ENCODE measurements at regions not wholly inside any gene's neighbourhood (a gene's known extent, or its start where the extent isn't known, plus 50 kb on each side); places are given as distances from the start of the nearest gene placed in this dataset.

DNA sequence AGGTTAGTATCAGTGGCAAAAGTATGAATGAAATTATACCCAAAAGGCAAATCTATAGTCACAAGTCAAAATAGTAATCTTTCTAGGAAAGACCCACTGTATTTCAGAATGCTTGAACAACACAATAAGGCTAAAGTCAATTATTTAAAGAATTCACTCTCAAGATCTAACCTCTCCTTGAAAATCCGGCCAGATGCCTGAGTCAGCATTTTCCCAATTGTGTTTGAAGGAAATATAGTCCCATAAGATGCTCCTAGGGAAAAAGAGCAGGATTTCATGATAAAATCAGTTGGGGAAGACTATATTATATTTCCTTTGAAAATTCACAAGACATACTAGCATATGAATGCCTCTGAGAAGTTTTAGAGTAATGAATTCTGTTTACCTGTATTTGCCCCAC, 1075.0 kb downstream of the GRM8 start:
- Histone ChIP-seq H3K9me3 (no peaks in the 10 kb centered on the region), H3K36me3 (ENCODE audit: low read depth, missing control alignments) (no peaks in the 10 kb centered on the region), H3K4me3 (no peak overlapping the region), H3K4me1 (no peaks in the 10 kb centered on the region), H3K27me3 (no peaks in the 10 kb centered on the region), H3K27ac (no peak overlapping the region)
- WGBS, 2 donors, result 48 to 57% methylated on average over 1 of the region's 1 CpG
- DNase-seq, result no peak
- TF ChIP-seq, protein P1, sequence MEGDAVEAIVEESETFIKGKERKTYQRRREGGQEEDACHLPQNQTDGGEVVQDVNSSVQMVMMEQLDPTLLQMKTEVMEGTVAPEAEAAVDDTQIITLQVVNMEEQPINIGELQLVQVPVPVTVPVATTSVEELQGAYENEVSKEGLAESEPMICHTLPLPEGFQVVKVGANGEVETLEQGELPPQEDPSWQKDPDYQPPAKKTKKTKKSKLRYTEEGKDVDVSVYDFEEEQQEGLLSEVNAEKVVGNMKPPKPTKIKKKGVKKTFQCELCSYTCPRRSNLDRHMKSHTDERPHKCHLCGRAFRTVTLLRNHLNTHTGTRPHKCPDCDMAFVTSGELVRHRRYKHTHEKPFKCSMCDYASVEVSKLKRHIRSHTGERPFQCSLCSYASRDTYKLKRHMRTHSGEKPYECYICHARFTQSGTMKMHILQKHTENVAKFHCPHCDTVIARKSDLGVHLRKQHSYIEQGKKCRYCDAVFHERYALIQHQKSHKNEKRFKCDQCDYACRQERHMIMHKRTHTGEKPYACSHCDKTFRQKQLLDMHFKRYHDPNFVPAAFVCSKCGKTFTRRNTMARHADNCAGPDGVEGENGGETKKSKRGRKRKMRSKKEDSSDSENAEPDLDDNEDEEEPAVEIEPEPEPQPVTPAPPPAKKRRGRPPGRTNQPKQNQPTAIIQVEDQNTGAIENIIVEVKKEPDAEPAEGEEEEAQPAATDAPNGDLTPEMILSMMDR (IDR thresholded peaks at IDR 0.05), result no peak
- no peak for TF ChIP-seq POLR2A (IDR thresholded peaks at IDR 0.05)
- intact Hi-C loops (cut with DNase I; ENCODE audit: low total_unique reads), result no loop called here

DNA sequence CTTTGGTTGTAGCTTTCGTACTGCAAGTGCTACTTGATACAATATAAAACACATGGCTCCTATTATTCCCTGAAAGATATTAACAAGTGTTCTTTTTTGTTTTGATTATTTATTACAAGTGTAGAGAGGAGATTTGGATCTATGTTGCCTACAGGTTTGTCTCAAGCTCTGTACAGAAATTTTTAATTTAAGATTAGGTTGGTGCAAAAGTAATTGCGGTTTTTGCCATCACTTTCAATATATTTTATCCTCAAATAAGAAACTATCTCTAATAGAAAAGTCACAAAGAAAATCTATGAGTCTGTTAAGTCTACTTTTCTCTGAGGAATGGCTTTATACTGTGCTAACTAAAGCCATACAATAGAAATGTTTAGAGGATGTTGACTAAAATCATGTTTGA, 1086.1 kb downstream of the GRM8 start:
- H3K4me3 ChIP-seq, result no peak overlapping the region
- TF ChIP-seq, protein P1 (IDR thresholded peaks at IDR 0.05), result no peak
- no peak for TF ChIP-seq POLR2A (IDR thresholded peaks at IDR 0.05)
- H3K27me3 ChIP-seq, result no peaks in the 10 kb centered on the region
- no peaks in the 10 kb centered on the region for H3K9me3 ChIP-seq
- H3K27ac ChIP-seq, result no peak overlapping the region
- 80 to 84% methylated on average over 2 of the region's 2 CpGs for WGBS, 2 donors
- no peaks in the 10 kb centered on the region for H3K36me3 ChIP-seq (ENCODE audit: low read depth, missing control alignments)
- no peak for DNase-seq
- no peaks in the 10 kb centered on the region for H3K4me1 ChIP-seq
- intact Hi-C loops (cut with DNase I; ENCODE audit: low total_unique reads), result no loop called here

DNA sequence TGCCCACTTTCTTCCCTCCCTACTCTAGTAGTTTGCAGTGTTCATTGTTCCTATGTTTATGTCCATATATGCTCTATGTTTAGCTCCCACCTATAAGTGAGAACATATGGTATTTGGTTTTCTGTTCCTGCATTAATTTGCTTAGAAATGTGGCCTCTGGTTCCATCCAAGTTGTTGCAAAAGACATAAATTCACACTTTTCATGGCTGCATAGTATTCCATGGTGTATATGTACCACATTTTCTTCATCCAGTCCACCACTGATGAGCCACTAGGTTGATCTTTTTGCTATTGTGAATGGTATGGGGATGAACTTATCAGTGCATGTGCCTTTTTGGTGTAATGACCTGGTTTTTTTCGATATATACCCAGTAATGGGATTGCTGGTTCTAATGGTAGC, 1089.1 kb downstream of the GRM8 start:
- TF ChIP-seq, protein P1 (IDR thresholded peaks at IDR 0.05), result no peak
- TF ChIP-seq POLR2A (IDR thresholded peaks at IDR 0.05), result no peak
- Histone ChIP-seq H3K36me3 (ENCODE audit: low read depth, missing control alignments) (no peaks in the 10 kb centered on the region), H3K4me1 (no peaks in the 10 kb centered on the region), H3K4me3 (no peak overlapping the region), H3K9me3 (no peaks in the 10 kb centered on the region), H3K27ac (no peak overlapping the region), H3K27me3 (no peaks in the 10 kb centered on the region)
- intact Hi-C loops (cut with DNase I; ENCODE audit: low total_unique reads), result no loop called here
- 79 to 90% methylated on average over 1 of the region's 1 CpG for WGBS, 2 donors
- no peak for DNase-seq

DNA sequence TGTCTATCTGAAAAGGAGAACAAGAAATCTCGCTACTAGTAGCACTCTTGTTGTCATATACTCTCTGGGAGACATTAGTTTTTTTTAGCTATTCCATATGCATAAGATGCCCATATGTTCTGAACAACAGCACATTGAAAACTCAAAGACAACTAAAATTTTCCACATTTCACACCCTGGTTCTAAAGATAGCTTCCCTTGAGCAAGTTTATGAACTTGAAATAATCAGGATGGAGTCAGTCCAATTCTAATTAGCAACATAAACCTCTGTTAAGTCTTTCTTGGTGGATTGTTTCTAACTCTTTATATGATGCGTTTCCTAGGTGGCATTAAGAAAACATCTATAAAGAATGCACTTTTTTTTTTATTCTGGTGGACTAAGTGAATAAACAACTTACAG, 1095.3 kb downstream of the GRM8 start:
- WGBS, 2 donors, result 76 to 80% methylated on average over 2 of the region's 2 CpGs
- H3K36me3 ChIP-seq (ENCODE audit: low read depth, missing control alignments), result no peaks in the 10 kb centered on the region
- H3K4me3 ChIP-seq, result no peak overlapping the region
- H3K27ac ChIP-seq, result no peak overlapping the region
- DNase-seq, result no peak
- H3K4me1 ChIP-seq, result no peaks in the 10 kb centered on the region
- TF ChIP-seq, protein P1 (IDR thresholded peaks at IDR 0.05), result no peak
- no peak for TF ChIP-seq POLR2A (IDR thresholded peaks at IDR 0.05)
- intact Hi-C loops (cut with DNase I; ENCODE audit: low total_unique reads), result no loop called here
- H3K27me3 ChIP-seq, result no peaks in the 10 kb centered on the region
- no peaks in the 10 kb centered on the region for H3K9me3 ChIP-seq

DNA sequence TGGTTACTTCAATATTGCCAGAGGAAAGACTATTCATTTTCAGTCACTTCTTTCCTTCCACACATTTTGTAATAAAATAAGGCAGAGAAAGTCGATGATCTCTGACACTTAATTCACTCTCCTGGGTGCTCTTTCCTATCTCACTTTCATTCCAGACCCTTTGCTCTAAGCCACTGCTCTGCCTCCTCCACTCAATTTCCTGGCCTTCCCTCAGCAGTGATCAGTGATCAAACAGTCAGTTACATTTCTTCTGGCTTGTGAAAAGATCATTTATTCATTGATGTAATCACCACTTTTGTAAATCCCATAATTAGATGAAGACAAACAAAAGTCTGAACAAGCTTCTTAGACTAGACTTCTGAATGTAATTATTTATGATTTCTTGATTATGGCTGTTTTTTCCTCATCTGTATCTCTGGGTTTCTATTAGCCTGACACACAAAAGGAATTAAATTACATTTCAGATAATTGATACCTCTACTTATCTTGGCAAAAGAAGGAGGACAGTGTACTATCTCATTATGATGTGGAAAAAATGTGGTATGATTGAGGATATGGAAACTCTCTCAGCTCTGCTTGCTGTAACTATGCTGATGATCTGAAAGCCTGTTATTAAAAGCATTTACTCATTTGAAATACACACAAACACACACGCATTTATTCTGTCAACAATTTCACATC, 1102.3 kb downstream of the GRM8 start:
- intact Hi-C loops (cut with DNase I; ENCODE audit: low total_unique reads), result no loop called here
- Histone ChIP-seq H3K27me3 (no peaks in the 10 kb centered on the region), H3K9me3 (no peaks in the 10 kb centered on the region), H3K4me1 (no peaks in the 10 kb centered on the region), H3K36me3 (ENCODE audit: low read depth, missing control alignments) (no peaks in the 10 kb centered on the region), H3K27ac (no peak overlapping the region), H3K4me3 (no peak overlapping the region)
- DNase-seq, result no peak
- WGBS, 2 donors, result 35 to 40% methylated on average over 2 of the region's 2 CpGs
- TF ChIP-seq, protein P1 (IDR thresholded peaks at IDR 0.05), result no peak
- TF ChIP-seq POLR2A (IDR thresholded peaks at IDR 0.05), result no peak

All from testis (tissue), 2 donors.